Skin of body (tissue), 1 donor: ENCODE measurements at regions not wholly inside any gene's neighbourhood (a gene's known extent, or its start where the extent isn't known, plus 50 kb on each side); places are given as distances from the start of the nearest gene placed in this dataset.
"Not testable (repeated sequence)": the region's sequence is repeated elsewhere in the genome, so short reads cannot be mapped to it uniquely, and the experiment has no call there.

Experiments used
- DNase-seq: peaks from one replicate; lab custom pipeline; 2025; lab: John Stamatoyannopoulos, UW

DNA sequence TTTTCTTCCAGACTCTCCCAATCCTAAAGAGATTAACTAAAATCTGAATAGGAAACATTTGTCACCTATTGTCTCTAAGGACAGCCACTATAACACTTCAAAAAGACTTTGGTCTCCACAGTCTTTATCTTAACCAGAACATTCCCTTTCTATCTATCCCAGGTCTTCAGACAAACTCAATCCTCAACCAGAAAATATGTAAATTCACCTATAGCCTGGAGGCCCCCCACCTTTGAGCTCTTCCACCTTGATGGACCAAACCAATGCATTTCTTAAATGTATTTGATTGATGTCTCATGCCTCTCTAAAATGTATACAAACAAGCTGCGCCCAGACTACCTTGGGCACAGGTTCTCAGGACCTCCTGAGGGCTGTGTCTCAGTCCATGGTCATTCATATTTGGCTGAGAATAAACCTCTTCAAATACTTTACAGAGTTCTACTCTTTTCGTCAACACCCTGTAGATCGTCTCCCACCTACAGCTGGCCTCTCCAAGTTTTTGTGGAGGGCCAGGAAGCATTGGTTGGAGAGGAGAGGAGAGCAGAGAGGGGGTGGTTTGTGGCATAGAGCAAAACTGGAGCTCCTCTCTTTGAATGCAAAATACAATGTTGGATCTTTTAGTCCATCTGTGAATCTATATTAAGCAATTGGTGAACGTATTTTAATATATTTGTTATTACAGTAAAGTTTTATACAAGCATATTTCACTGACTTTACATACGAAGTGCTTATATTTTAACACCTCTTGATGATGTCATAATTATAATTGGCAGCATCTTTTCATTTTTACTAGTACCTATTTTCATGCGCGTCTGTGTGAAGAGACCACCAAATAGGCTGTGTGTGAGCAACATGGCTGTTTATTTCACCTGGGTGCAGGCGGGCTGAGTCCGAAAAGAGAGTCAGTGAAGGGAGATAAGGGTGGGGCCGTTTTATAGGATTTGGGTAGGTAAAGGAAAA lies 230.7 kb upstream of the DUSP10 start:
- DNase-seq = no peak

- DNase-seq = not testable (repeated sequence)
These were observed 229.1 kb upstream of the DUSP10 start for GRCh38 chr1:221971035-221971434.

- not testable (repeated sequence) for DNase-seq
These were observed 227.5 kb upstream of the DUSP10 start for GRCh38 chr1:221969298-221969858.

DNA sequence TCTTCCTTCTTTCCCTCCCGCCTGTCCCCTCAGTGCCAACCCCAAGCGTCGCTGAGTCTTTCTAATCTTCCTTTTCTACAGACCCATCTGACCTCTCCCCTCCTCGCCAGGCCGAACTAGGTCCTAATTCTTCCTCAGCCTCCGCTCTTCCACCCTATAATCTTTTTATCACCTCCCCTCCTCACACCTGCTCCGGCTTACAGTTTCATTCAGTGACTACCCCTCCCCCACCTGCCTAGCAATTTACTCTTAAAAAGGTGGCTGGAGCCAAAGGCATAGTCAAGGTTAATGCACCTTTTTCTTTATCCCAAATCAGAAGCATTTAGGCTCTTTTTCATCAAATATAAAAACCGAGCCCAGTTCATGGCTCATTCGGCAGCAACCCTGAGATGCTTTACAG lies 225.6 kb upstream of the DUSP10 start:
- not testable (repeated sequence) for DNase-seq

- DNase-seq = not testable (repeated sequence)
These were observed 225.0 kb upstream of the DUSP10 start for GRCh38 chr1:221966888-221967287.

GRCh38 chr1:221965891-221966290 lies 224.0 kb upstream of the DUSP10 start:
- DNase-seq = not testable (repeated sequence)

DNA sequence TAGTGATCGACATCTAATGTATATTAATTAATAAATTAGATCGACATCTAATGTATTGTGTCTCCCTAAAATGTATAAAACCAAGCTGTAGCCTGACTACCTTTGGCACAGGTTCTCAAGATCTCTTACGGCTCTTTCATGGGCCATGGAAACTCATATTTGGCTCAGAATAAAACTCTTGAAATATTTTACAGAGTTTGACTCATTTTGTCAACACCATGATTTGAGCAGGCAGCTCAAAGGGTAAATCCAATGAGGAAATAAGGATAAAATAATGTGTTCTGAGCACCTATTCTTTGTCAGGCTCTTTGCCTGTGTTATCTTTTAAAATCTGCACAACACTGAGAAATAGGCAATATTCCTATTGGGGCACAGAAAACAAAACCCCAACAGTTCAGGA lies 223.4 kb upstream of the DUSP10 start:
- no peak for DNase-seq

DNA sequence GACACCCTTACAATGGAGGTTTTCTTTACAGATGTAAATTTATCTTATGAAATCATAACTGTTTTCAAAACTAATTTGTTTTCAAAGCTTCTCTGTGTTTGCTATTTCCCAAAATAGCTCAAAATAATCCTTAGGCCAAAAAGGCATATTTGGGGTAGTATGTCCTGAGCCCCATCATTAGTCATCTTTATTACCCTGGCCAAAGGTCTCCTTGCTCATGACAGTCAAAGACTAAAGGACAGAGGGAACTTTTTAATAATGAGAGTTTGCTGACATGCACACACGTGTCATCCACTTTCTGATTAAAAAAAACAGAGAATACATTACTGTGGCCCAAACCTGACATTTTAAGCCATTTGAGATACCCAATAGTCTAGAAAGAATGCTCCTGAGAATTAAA lies 221.9 kb upstream of the DUSP10 start:
- DNase-seq = no peak

GRCh38 chr1:221962385-221962784 lies 220.5 kb upstream of the DUSP10 start:
- no peak for DNase-seq

GRCh38 chr1:221961532-221962292 lies 219.8 kb upstream of the DUSP10 start:
- DNase-seq = no peak

DNA sequence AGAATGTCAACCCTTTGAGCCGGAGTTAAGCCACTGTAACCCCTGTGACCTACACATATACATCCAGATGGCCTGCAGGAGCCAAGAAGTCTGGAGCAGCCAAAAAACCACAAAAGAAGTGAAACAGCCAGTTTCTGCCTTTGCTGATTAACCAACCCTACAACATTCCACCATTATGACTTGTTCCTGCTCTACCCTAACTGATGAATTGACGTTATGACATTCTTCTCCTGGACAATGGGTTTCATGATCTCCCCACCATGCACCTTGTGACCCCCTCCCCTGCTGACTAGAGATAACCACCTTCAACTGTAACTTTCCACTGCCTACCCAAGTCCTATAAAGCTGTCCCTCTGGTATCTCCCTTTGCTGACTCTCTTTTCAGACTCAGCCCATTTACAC lies 216.3 kb upstream of the DUSP10 start:
- DNase-seq = not testable (repeated sequence)

DNA sequence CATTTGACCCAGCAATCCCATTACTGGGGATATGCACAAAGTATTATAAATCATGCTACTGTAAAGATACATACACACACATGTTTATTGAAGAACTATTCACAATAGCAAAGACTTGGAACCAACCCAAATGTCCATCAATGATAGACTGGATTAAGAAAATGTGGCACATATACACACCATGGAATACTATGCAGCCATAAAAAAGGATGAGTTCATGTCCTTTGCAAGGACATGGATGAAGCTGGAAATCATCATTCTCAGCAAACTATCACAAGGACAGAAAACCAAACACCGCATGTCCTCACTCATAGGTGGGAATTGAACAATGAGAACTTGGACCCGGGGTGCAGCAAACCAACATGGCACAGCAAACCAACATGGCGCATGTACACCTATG lies 215.5 kb upstream of the DUSP10 start:
- not testable (repeated sequence) for DNase-seq

GRCh38 chr1:221949996-221950395 lies 208.1 kb upstream of the DUSP10 start:
- DNase-seq = no peak

DNA sequence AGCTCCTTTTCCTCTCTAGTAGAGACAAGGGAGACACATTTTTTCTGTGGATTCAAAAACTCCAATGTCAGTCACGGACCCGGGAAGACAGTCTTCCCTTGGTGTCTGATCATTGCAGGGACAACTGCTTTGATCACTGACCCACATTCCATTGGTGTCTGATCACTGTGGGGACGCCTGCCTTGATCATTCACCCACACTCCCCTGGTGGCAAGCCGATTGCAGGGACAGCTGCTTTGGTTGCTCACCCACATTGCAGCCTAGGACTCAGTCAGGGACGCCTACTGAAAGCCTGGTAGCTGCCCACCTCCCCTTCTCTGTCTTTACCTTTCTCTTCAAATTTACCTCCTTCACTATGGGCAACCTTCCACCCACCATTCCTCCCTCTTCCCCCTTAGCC lies 206.6 kb upstream of the DUSP10 start:
- DNase-seq = no peak

DNA sequence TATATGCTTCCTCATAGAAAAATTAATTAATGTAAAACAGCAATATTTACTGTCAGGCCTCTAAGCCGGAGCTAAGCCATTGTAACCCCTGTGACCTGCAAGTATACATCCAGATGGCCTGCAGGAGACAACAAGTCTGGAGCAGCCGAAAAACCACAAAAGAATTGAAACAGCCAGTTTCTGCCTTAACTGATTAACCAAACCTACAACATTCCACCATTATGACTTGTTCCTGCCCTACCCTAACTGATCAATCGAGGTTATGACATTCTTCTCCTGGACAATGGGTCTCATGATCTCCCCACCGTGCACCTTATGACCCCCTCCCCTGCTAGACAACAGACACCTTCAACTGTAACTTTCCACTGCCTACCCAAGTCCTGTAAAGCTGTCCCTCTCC lies 205.8 kb upstream of the DUSP10 start:
- DNase-seq = no peak

DNA sequence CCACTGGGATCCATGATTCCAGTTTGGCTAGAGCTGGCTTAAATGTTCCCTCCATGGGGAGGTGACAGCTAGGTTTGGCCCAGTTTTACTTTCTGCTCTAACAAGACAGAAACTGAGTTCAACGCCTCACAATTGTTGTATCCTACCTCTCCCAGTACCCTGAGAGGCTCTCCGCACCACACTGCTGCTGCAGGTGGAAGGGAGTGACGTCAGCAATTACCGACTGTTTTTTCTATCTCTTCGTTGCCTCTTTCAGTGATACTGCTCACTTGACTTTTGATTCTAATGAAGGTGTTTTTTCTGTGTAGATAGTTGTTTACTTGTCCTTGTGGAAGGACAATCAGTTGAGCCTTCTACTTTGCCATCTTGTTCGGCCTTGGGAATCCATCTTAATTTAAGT lies 204.9 kb upstream of the DUSP10 start:
- no peak for DNase-seq

DNA sequence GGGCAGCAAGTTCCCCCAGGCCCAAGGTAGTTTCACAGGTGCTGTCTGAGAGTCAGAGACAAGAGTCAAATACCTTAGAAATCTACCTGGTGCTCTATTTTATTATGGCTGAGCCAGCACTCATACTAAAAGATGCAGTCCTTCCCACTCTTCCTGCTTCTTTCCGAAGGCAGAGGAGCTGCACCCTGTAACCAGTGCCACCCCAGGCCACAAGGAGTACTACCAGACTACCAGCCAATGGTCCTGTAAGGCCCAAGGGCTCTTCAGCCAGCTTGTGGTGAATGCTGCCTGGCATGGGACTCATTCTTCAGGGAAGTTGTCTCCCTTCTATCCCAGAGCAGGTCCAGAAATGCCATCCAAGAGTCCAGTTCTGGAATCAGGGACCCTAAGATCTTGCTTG lies 203.8 kb upstream of the DUSP10 start:
- DNase-seq = no peak

DNA sequence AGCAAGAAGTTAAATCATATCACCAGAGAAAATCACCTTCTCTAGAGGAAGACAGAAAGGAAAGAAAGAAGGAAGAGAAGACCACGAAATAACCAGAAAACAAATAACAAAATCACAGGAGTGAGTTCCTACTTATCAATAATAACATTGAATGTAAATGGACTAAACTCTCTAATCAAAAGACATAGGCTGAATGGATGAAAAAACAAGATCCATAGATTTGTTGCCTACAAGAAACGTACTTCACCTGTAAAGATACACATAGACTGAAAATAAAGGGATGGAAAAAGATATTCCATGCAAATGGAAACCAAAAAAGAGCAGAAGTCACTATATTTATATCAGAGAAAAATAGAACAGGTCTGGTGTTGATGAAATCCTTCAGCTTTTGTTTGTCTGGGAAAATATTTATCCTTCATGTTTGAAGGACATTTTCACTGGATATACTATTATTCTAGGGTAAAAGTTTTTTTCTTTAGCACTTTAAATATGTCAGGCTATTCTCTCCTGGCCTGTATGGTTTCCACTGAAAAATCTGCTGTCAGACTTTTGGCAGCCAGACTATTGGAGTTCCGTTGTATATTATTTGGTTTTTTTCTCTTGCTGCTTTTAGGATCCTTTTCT lies 202.5 kb upstream of the DUSP10 start:
- DNase-seq = no peak

- DNase-seq = no peak
These were observed 198.7 kb upstream of the DUSP10 start for GRCh38 chr1:221940631-221941030.

DNA sequence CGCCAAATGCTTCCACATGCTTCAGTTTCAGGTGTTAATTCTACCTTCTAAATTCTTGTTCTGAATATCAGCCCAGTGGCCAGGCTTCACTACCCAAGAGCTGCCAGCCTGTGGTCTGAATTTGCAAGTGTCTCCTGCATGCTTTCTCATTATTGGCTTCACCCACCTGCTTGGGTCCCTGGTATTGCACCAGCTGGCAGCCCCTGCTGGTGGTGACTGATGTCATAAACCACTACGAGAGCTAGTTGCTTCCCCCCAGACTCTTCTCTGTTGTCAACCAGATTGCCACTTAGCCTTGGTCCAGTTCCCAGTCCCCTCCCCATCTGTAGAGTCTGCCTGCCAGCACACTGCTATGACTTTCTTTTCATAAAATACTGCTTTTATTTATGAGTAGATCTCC lies 197.7 kb upstream of the DUSP10 start:
- no peak for DNase-seq

- no peak for DNase-seq
These were observed 195.5 kb upstream of the DUSP10 start for GRCh38 chr1:221937155-221937953.
